ENCODE measurements at regions not wholly inside any gene's neighbourhood (a gene's known extent, or its start where the extent isn't known, plus 50 kb on each side); places are given as distances from the start of the nearest gene placed in this dataset.
"Not testable (repeated sequence)": the region's sequence is repeated elsewhere in the genome, so short reads cannot be mapped to it uniquely, and the experiment has no call there.

DNA sequence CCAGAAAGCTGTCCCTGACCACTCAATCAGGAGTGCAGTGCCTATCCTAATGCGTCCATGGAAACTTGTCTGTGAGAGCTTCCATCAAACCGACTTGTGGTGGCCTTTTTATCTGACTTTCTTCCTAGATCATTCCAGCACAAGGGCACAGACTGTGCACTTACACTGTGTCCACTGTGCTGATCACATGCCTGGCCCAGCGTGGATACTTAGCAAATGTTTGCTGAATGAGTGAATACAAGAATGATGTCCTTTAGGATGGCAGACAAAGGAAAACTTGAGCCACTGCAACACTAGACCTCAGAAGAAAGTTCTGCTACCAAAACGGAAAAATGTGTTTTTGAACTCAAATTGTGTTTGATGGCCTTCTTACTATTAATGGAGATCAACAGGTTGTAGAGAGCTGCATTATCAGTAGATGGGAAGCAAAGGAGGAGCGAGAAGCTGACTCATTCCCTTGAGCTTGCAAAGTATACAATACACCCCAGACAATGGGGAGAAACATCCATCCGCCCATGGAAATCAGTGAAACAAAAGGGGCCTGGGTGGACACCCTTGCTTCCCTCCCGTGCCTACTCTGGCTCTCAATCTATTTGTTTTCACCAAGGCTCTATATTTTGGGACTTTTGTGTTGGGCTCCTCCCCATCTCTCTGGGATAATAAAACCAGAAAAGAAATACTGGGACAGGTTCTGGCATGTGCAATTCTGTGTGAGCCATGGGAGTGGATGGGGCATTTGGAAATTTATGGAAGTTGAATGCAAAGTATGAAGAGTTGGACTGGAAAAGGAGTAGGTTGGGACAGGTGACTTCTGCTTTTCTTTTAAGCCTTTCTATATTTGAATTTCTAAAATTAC lies 76.2 kb upstream of the ZFAND5 start:
- DNase-seq = no peak
- intact Hi-C loops (cut with DNase I, micrococcal nuclease) = no loop called here
- ATAC-seq = no peak

DNA sequence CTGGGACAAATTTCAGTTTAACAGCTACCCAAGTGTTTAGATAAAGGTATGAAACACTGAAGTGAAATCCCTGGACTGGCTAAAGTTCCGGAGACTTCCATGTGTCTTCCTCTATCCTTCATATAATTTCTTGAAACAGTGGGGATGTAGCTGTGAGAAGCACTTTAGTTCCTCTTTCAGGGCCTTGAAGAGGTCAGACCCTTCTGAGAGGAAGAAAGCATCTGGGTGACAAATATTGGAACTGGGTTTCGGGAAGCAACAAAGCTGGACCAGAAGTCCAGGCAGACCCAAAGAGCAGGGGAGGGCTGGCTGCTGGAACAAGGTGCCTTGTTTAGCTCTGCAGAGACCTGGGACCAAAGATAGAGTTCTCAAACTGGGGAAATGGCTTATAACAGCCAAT lies 75.4 kb upstream of the ZFAND5 start:
- DNase-seq = no peak
- no peak for ATAC-seq
- intact Hi-C loops (cut with DNase I, micrococcal nuclease) = no loop called here

GRCh38 chr9:72433616-72434267 lies 68.7 kb upstream of the ZFAND5 start:
- ATAC-seq; intact Hi-C loops (cut with DNase I, micrococcal nuclease); DNase-seq: not testable (repeated sequence)

GRCh38 chr9:72431036-72431435 lies 66.0 kb upstream of the ZFAND5 start:
- intact Hi-C loops (cut with DNase I, micrococcal nuclease) = no loop called here
- DNase-seq = no peak
- no peak for ATAC-seq

DNA sequence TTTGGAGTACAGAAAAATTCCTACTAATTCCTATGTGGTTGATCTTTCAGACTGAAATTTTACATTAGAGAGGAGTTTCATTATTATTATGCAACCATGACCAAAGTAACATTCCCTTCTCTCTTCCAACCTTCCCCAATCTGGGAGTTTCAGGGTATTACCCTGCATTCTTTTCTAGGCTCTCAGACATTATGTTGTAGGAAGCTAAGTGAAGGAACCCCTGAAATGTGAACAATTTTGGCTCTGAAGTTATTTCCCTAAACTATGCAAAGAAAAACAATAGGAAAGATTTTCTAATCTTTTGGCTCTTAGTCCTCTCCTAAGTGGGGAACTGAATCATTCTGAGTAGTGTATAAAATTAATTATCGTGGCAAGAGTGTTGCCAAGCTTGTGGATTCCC lies 63.3 kb upstream of the ZFAND5 start:
- DNase-seq (no peak), ATAC-seq (no peak)
- intact Hi-C loops (cut with DNase I, micrococcal nuclease) = no loop called here

DNA sequence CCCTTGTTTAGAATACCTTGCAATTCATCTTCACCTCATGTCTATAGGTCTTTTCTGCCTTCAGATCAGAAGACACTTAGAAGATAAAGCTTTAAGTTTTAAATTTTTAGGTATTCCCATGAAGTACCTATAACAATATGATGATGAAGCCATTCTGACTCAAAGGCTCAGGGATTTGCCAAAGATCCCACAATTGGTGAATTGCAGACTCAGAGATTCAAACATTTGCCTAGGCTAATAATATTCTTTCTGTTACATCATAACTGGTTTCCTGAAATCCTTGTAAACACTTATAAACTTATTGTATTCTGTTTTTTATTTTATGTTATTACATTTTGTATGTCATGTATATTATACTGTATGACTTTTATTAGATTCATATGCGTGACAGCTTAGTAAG lies 62.8 kb upstream of the ZFAND5 start:
- DNase-seq = no peak
- ATAC-seq = no peak
- intact Hi-C loops (cut with DNase I, micrococcal nuclease) = no loop called here

GRCh38 chr9:72424131-72424530 lies 59.1 kb upstream of the ZFAND5 start:
- intact Hi-C loops (cut with DNase I, micrococcal nuclease) = no loop called here
- ATAC-seq (no peak), DNase-seq (no peak)

DNA sequence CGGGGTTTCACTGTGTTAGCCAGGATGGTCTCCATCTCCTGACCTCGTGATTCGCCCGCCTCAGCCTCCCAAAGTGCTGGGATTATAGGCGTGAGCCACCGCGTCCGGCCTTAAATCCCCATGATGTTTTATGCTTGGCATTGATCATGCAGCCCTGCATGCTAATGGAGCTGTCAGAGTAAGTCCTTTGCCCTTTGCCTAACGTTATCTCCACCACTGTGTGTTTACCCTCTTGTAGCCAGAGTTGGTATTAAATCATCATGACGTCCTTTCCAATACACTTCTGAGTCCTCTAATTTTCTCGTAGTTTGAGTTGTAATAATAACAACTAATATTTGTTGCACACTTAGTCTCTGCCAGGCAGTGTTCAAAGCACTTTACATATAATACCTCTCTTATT lies 57.2 kb upstream of the ZFAND5 start:
- no peak for DNase-seq
- intact Hi-C loops (cut with DNase I, micrococcal nuclease) = no loop called here
- no peak for ATAC-seq

GRCh38 chr9:72420783-72421182 lies 55.8 kb upstream of the ZFAND5 start:
- ATAC-seq (no peak), DNase-seq (no peak)
- intact Hi-C loops (cut with DNase I, micrococcal nuclease) = no loop called here

- intact Hi-C loops (cut with DNase I, micrococcal nuclease) = no loop called here
- DNase-seq = no peak
- ATAC-seq = no peak
These were observed 50.9 kb upstream of the ZFAND5 start for GRCh38 chr9:72415948-72416347.

- intact Hi-C loops (cut with DNase I, micrococcal nuclease) = no loop called here
- no peak for DNase-seq
- ATAC-seq = no peak
These were observed 50.2 kb upstream of the ZFAND5 start for GRCh38 chr9:72415163-72415562.
